ENCODE measurements at regions not wholly inside any gene's neighbourhood (a gene's known extent, or its start where the extent isn't known, plus 50 kb on each side); places are given as distances from the start of the nearest gene placed in this dataset.

DNA sequence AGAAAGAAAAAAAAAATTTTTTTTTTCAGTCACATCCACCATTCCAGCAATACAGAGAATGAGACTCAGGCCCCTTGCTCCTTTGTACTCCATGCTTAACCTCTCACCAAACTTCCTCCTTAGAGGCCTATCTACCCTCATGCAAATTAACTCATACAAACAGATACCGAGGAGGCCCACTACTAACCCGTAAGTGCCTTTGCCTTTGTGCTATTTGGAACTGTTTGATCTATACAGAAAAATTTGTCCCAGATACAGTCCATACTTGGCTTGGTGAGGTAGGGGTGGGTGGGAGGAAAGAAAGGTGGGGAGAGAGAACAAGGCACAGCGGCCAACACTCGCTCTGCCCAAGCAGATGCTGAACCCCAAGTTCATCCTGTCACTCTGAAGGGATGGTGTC is 87.8 kb upstream of the DUSP5 start:
- no peak for TF ChIP-seq POLR2A (IDR thresholded peaks at IDR 0.05)
- TF ChIP-seq, protein P1, sequence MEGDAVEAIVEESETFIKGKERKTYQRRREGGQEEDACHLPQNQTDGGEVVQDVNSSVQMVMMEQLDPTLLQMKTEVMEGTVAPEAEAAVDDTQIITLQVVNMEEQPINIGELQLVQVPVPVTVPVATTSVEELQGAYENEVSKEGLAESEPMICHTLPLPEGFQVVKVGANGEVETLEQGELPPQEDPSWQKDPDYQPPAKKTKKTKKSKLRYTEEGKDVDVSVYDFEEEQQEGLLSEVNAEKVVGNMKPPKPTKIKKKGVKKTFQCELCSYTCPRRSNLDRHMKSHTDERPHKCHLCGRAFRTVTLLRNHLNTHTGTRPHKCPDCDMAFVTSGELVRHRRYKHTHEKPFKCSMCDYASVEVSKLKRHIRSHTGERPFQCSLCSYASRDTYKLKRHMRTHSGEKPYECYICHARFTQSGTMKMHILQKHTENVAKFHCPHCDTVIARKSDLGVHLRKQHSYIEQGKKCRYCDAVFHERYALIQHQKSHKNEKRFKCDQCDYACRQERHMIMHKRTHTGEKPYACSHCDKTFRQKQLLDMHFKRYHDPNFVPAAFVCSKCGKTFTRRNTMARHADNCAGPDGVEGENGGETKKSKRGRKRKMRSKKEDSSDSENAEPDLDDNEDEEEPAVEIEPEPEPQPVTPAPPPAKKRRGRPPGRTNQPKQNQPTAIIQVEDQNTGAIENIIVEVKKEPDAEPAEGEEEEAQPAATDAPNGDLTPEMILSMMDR (IDR thresholded peaks at IDR 0.05), result no peak
